Karpas-422 (cell line): ENCODE measurements at regions not wholly inside any gene's neighbourhood (a gene's known extent, or its start where the extent isn't known, plus 50 kb on each side); places are given as distances from the start of the nearest gene placed in this dataset.

Experiments
- DNase-seq: peaks from one replicate; pipeline ENCODE4 v3.0.0-alpha.2; 2015
- H2AFZ ChIP-seq: fragments of 200-600 bp; sonication (generic); 2 replicates; pipeline ENCODE4 v1.6.1; 2014; ENCODE audit warnings: antibody characterized with exemption, low read length, mixed read lengths
- H3K27ac ChIP-seq: fragments of 200-600 bp; sonication (generic); 2 replicates; pipeline ENCODE4 v1.5.1; 2014; ENCODE audit warnings: mild to moderate bottlenecking, low read length, moderate library complexity
- H3K27me3 ChIP-seq: fragments of 200-600 bp; sonication (generic); 2 replicates; pipeline ENCODE4 v1.6.1; 2014; ENCODE audit warnings: low read length, mixed read lengths
- H3K36me3 ChIP-seq: fragments of 200-600 bp; sonication (generic); 2 replicates; pipeline ENCODE4 v1.6.1; 2014; ENCODE audit warnings: low read length, mixed read lengths; ENCODE audit not compliant: insufficient read depth
- H3K4me1 ChIP-seq: fragments of 200-600 bp; sonication (generic); 2 replicates; pipeline ENCODE4 v1.6.1; 2014; ENCODE audit warnings: mild to moderate bottlenecking, low read length, mixed read lengths
- H3K4me2 ChIP-seq: fragments of 200-600 bp; sonication (generic); 2 replicates; pipeline ENCODE4 v1.6.1; 2014; ENCODE audit warnings: low read length, low read depth, mild to moderate bottlenecking; ENCODE audit not compliant: poor library complexity, severe bottlenecking
- H3K4me3 ChIP-seq: fragments of 200-600 bp; sonication (generic); 2 replicates; pipeline ENCODE4 v1.5.1; 2014; ENCODE audit warnings: mild to moderate bottlenecking, antibody characterized with exemption, low read length, mixed read lengths
- H3K79me2 ChIP-seq: fragments of 200-600 bp; sonication (generic); 2 replicates; pipeline ENCODE4 v1.6.1; 2014; ENCODE audit warnings: mild to moderate bottlenecking, low read length, mixed read lengths
- H3K9ac ChIP-seq: fragments of 200-600 bp; sonication (generic); 2 replicates; pipeline ENCODE4 v1.6.0; 2014; ENCODE audit warnings: low read length
- H3K9me2 ChIP-seq: fragments of 200-600 bp; sonication (generic), shearing (Covaris generic); replicated peaks from 2 replicates; pipeline ENCODE4 v1.6.0; 2014; ENCODE audit warnings: mild to moderate bottlenecking, low read length, moderate library complexity; ENCODE audit not compliant: insufficient read depth
- H3K9me3 ChIP-seq: fragments of 300-700, 200-600 bp; sonication (generic); 2 replicates; pipeline ENCODE4 v1.6.1; 2014; ENCODE audit warnings: low read length, mixed read lengths
- H4K20me1 ChIP-seq: fragments of 200-600 bp; sonication (generic); 2 replicates; pipeline ENCODE4 v1.6.1; 2014; ENCODE audit warnings: mild to moderate bottlenecking, antibody characterized with exemption, low read length, low read depth; ENCODE audit not compliant: insufficient read depth

DNA sequence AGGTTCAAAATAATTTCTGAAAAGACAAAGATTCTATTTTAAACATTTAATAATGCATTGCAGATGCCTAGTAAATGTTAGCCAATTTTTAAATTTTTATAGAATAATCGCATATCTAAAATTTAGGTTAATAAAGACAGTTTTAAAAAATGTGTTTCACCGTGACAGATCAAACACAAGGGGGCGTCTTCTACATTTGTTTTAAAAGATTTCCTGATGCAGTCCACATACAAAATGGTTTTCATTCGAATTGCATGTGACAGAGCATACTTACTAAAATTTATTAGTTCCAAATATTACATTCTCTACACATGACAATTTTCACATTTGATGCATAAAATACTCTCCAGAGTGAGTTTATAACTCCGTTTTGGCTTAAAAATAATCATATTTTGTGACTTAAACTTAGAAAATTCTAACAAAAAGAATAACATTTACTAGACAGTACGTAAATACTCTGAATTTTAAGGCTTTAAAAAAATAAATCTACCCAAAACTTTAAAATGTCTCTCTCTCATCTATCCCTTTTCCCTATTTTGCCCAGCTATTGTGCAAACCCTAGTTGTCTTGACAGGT lies 75.5 kb downstream of the ADAMTS1 start:
- H3K27me3 ChIP-seq = no peaks in the 10 kb centered on the region
- no peaks in the 10 kb centered on the region for H3K36me3 ChIP-seq
- no peak overlapping the region for H3K9ac ChIP-seq
- no peaks in the 10 kb centered on the region for H3K79me2 ChIP-seq
- no peaks in the 10 kb centered on the region for H3K4me1 ChIP-seq
- peak; percentile 42 for DNase-seq
- H3K4me2 ChIP-seq = no peak overlapping the region
- H4K20me1 ChIP-seq = no peaks in the 10 kb centered on the region
- H3K4me3 ChIP-seq = no peak overlapping the region
- H2AFZ ChIP-seq = no peak overlapping the region
- no peaks in the 10 kb centered on the region; the same call in 1 of the 2 replicates for H3K9me3 ChIP-seq
- H3K9me2 ChIP-seq = no peaks in the 10 kb centered on the region
- no peak overlapping the region for H3K27ac ChIP-seq

DNA sequence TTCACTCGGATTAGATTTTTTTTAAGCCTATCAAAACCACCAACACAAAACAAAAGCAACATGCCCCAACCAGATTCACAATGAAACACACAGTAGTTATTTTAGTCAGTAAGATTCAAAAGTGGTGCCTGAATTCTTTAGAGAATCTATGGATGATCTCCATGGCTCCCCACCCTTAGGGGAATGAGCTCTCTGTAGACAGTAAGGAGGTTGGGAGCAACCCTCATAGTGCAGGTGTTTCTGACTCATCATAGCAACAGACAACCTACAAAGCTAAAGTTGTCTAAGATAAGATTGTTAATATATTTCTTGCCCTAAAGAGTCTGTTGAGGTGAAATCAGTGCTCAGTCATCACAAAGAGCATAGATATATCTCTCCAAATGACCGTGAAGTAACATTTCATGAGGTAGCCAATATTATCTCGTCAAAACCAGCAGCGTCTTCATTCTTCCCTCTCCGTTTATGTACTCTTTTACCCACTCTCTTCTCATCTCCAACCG lies 78.3 kb downstream of the ADAMTS1 start:
- no peaks in the 10 kb centered on the region for H3K9me2 ChIP-seq
- H2AFZ ChIP-seq = no peak overlapping the region
- DNase-seq = no peak
- H4K20me1 ChIP-seq = no peaks in the 10 kb centered on the region
- no peaks in the 10 kb centered on the region for H3K4me1 ChIP-seq
- no peak overlapping the region for H3K9ac ChIP-seq
- H3K4me3 ChIP-seq = no peak overlapping the region
- no peak overlapping the region for H3K27ac ChIP-seq
- H3K9me3 ChIP-seq = peaks cover 1% of the 10 kb centered on the region; the same call in 1 of the 2 replicates
- no peaks in the 10 kb centered on the region for H3K27me3 ChIP-seq
- H3K4me2 ChIP-seq = no peak overlapping the region
- H3K36me3 ChIP-seq = no peaks in the 10 kb centered on the region
- no peaks in the 10 kb centered on the region for H3K79me2 ChIP-seq

- Histone ChIP-seq H2AFZ (no peak overlapping the region), H3K9me2 (no peaks in the 10 kb centered on the region), H3K4me3 (no peak overlapping the region), H3K79me2 (no peaks in the 10 kb centered on the region), H4K20me1 (no peaks in the 10 kb centered on the region), H3K36me3 (no peaks in the 10 kb centered on the region), H3K27ac (no peak overlapping the region), H3K9me3 (peaks cover 19% of the 10 kb centered on the region), H3K4me2 (no peak overlapping the region), H3K27me3 (no peaks in the 10 kb centered on the region), H3K9ac (no peak overlapping the region), H3K4me1 (no peaks in the 10 kb centered on the region)
- DNase-seq = no peak
Measured at GRCh38 chr21:26761174-26761915, 83.9 kb downstream of the ADAMTS1 start.

DNA sequence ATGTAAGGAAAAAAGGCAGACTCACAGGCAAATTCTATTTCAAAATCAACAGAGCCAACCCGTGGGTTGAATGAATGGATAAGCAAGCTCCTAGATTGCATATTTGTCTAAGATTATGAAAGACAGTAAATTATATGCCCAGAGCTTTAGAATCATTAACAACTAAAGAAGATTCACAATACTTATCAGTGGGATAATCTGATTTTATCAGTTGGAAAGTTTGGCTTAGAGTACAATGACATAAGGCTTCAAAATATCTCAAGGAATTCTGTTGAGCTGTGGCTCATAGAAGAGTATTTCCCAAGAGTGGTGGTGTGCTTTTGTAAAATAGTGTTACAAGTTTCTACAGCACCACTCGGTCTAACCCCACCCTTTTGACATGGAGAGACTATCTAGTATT lies 85.5 kb downstream of the ADAMTS1 start:
- no peaks in the 10 kb centered on the region for H3K27me3 ChIP-seq
- H3K27ac ChIP-seq = no peak overlapping the region
- no peaks in the 10 kb centered on the region for H3K9me2 ChIP-seq
- no peak overlapping the region for H3K4me3 ChIP-seq
- H3K9ac ChIP-seq = no peak overlapping the region
- no peak overlapping the region for H2AFZ ChIP-seq
- no peak overlapping the region for H3K4me2 ChIP-seq
- H3K36me3 ChIP-seq = no peaks in the 10 kb centered on the region
- H4K20me1 ChIP-seq = no peaks in the 10 kb centered on the region
- H3K79me2 ChIP-seq = no peaks in the 10 kb centered on the region
- H3K4me1 ChIP-seq = no peaks in the 10 kb centered on the region
- peaks cover 24% of the 10 kb centered on the region for H3K9me3 ChIP-seq
- no peak for DNase-seq

GRCh38 chr21:26758083-26758880 lies 86.9 kb downstream of the ADAMTS1 start:
- H3K9me3 ChIP-seq = peaks cover 27% of the 10 kb centered on the region
- no peak overlapping the region for H3K9ac ChIP-seq

DNA sequence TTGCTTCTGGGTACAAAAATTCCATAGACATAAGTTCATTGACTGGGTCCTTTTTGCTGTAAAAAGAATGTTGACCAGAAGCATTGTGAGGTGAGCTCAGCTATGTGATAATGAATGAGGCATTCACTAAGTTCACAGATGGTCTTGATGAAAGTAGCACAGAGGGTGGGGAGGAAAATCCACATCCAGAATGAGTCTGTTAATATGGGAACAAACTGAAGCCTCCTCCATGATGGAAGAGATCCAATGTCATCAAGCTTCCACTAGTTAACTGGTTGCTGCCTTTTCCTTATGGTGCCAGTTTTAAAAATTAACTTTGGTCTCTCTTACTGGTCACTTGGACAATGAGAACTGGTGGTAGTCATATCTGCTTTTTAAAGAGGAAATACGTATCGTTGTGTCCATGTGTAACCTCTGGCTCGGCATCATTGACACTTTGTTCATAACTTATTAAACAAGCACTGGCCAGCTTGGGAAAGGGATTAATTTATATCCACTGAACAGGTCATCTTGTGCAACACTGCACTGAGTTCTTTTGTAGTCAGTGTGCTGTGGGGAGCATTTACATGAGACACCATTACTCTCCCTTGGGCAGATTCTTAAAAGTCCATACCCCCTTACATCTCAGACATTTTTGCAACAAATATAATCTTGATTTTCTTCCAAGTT lies 88.6 kb downstream of the ADAMTS1 start:
- Histone ChIP-seq H3K9me3 (peaks cover 23% of the 10 kb centered on the region), H3K4me2 (no peak overlapping the region), H4K20me1 (no peaks in the 10 kb centered on the region), H3K9me2 (no peaks in the 10 kb centered on the region), H3K36me3 (no peaks in the 10 kb centered on the region), H3K27ac (no peak overlapping the region), H3K27me3 (no peaks in the 10 kb centered on the region), H3K4me3 (no peak overlapping the region), H3K79me2 (no peaks in the 10 kb centered on the region), H3K4me1 (no peaks in the 10 kb centered on the region), H3K9ac (no peak overlapping the region), H2AFZ (no peak overlapping the region)
- DNase-seq = no peak

More at GRCh38 chr21:26758083-26758880, 86.9 kb downstream of the ADAMTS1 start:
- no peaks in the 10 kb centered on the region for H3K79me2 ChIP-seq
- H3K27me3 ChIP-seq = no peaks in the 10 kb centered on the region
- H3K9me2 ChIP-seq = no peaks in the 10 kb centered on the region
- no peak overlapping the region for H3K4me2 ChIP-seq
- no peak overlapping the region for H2AFZ ChIP-seq
- no peak overlapping the region for H3K4me3 ChIP-seq
- no peaks in the 10 kb centered on the region for H3K36me3 ChIP-seq
- no peak for DNase-seq
- no peaks in the 10 kb centered on the region for H3K4me1 ChIP-seq
- H4K20me1 ChIP-seq = no peaks in the 10 kb centered on the region
- no peak overlapping the region for H3K27ac ChIP-seq

DNA sequence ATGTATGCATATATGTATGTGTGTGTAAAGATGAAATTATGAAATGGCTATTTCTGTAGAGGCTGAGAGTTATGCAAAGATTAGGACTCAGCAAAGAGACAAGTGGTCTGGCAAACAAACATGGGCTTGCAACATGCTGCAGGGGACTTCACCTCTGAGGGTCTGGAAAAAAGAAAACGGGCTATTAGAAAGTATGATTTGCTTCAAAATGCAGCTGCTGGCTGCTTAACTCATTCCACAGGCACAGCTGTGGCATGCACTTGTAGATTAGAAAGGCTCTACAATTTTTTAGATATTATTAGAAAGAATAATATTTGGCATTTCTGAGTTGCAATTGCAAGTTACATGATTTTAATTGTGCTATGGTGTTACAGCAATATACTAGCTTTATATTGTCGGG lies 90.4 kb downstream of the ADAMTS1 start:
- H3K36me3 ChIP-seq = no peaks in the 10 kb centered on the region
- H2AFZ ChIP-seq = no peak overlapping the region
- no peak overlapping the region for H3K4me3 ChIP-seq
- H3K27ac ChIP-seq = no peak overlapping the region
- DNase-seq = no peak
- no peak overlapping the region for H3K4me2 ChIP-seq
- peaks cover 18% of the 10 kb centered on the region for H3K9me3 ChIP-seq
- no peaks in the 10 kb centered on the region for H3K79me2 ChIP-seq
- no peak overlapping the region for H3K9ac ChIP-seq
- H3K4me1 ChIP-seq = no peaks in the 10 kb centered on the region
- H3K27me3 ChIP-seq = no peaks in the 10 kb centered on the region
- no peaks in the 10 kb centered on the region for H4K20me1 ChIP-seq
- H3K9me2 ChIP-seq = no peaks in the 10 kb centered on the region; the same call in 1 of the 2 replicates
